HL-60 (cell line): ENCODE measurements at regions not wholly inside any gene's neighbourhood (a gene's known extent, or its start where the extent isn't known, plus 50 kb on each side); places are given as distances from the start of the nearest gene placed in this dataset.

Source experiments
- DNase-seq, 2 experiments: peaks; one replicate each; pipeline ENCODE4 v3.0.0-alpha.2; 2010 to 2020; ENCODE audit warnings: low read depth in 1 of 2, low spot score in 1 of 2
- H3K27ac ChIP-seq: fragments of 250-450 bp; sonication (Bioruptor Pico); replicated peaks from 2 replicates; pipeline ENCODE4 v1.5.1; 2020; ENCODE audit warnings: mild to moderate bottlenecking, moderate library complexity
- H3K27me3 ChIP-seq: fragments of 250-450 bp; sonication (Bioruptor Pico); 2 replicates; pipeline ENCODE4 v1.5.1; 2021; ENCODE audit warnings: mild to moderate bottlenecking, moderate library complexity; ENCODE audit not compliant: insufficient read depth, poor library complexity, severe bottlenecking
- H3K4me3 ChIP-seq: replicated peaks from 2 replicates; pipeline ENCODE4 v1.5.1; 2011; ENCODE audit warnings: mild to moderate bottlenecking, control low read depth, low read length; ENCODE audit not compliant: insufficient read depth
- CTCF ChIP-seq: IDR thresholded peaks from one replicate; pipeline ENCODE4 v1.5.1; 2011; ENCODE audit warnings: low read length, control low read depth, inconsistent platforms; ENCODE audit not compliant: insufficient read depth
- GABPA ChIP-seq: IDR thresholded peaks from 2 replicates; pipeline ENCODE4 v1.6.1; 2012; ENCODE audit warnings: low read depth
- POLR2AphosphoS5 ChIP-seq: IDR thresholded peaks from 2 replicates; pipeline ENCODE4 v1.6.1; 2012; ENCODE audit warnings: low read depth
- REST ChIP-seq: IDR thresholded peaks from 2 replicates; pipeline ENCODE4 v1.6.1; 2012; ENCODE audit warnings: low read depth; ENCODE audit not compliant: insufficient replicate concordance
- SPI1 ChIP-seq: IDR thresholded peaks from 2 replicates; pipeline ENCODE4 v1.6.1; 2012; ENCODE audit warnings: low read depth, mild to moderate bottlenecking, borderline replicate concordance

- no peak overlapping the region for H3K4me3 ChIP-seq
- TF ChIP-seq REST, result no peak
- no peak for TF ChIP-seq GABPA
- no peak for TF ChIP-seq POLR2AphosphoS5
- no peak for TF ChIP-seq CTCF
- TF ChIP-seq SPI1, result no peak
- H3K27me3 ChIP-seq, result no peaks in the 10 kb centered on the region
- H3K27ac ChIP-seq, result no peak overlapping the region
- DNase-seq, result no peak
These were observed 669.5 kb downstream of the CCSER2 start for GRCh38 chr10:84997870-84998269.

- TF ChIP-seq CTCF (no peak), POLR2AphosphoS5 (no peak), REST (no peak), SPI1 (no peak), GABPA (no peak)
- H3K27ac ChIP-seq, result no peak overlapping the region
- H3K4me3 ChIP-seq, result no peak overlapping the region
- DNase-seq, result no peak
- H3K27me3 ChIP-seq, result no peaks in the 10 kb centered on the region
These were observed 671.5 kb downstream of the CCSER2 start for GRCh38 chr10:84999929-85000328.

- Histone ChIP-seq H3K27me3 (no peaks in the 10 kb centered on the region), H3K27ac (no peak overlapping the region), H3K4me3 (no peak overlapping the region)
- DNase-seq, result no peak
- TF ChIP-seq REST (no peak), SPI1 (no peak), CTCF (no peak), GABPA (no peak), POLR2AphosphoS5 (no peak)
These were observed 674.7 kb downstream of the CCSER2 start for GRCh38 chr10:85003083-85003482.
